Keratinocyte (primary cell): ENCODE measurements at regions not wholly inside any gene's neighbourhood (a gene's known extent, or its start where the extent isn't known, plus 50 kb on each side); places are given as distances from the start of the nearest gene placed in this dataset.

Experiments used
- EZH2 ChIP-seq: IDR thresholded peaks from one replicate; pipeline ENCODE4 v1.6.1; 2012; ENCODE audit warnings: inconsistent platforms, mild to moderate bottlenecking, low read length, moderate library complexity
- TF ChIP-seq, protein P1 (sequence below), 3 experiments: IDR thresholded peaks in 1 of 3; conservative IDR thresholded peaks in 1 of 3; optimal IDR thresholded peaks in 1 of 3; 2 replicates in 2 of 3; 3 replicates in 1 of 3; pipeline versions ENCODE3 to v1.5.1; 2011; ENCODE audit warnings: low read length in 3 of 3, mild to moderate bottlenecking in 3 of 3, moderate library complexity in 2 of 3, control low read depth in 1 of 3, inconsistent platforms in 1 of 3; ENCODE audit not compliant: insufficient read depth in 2 of 3; ENCODE audit errors: extremely low read depth in 1 of 3

DNA sequence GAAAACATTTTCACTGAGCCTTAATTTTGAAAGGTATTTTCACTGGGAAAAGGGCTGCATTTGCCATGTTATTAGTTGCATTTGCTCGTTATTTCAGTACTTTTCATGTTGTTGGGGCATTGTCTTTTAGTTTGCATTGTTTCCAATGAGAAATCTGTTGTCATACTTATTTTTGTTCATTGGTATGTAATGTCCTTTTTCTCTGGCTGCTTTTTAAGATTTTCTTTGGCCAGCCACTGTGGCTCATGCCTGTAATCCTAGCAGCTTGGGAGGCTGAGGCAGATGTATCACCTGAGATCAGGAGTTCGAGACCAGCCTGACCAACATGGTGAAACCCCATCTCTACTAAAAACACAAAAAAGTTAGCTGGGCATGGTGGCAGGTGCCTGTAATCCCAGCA, 379.9 kb downstream of the SAMD5 start:
- TF ChIP-seq, protein P1, sequence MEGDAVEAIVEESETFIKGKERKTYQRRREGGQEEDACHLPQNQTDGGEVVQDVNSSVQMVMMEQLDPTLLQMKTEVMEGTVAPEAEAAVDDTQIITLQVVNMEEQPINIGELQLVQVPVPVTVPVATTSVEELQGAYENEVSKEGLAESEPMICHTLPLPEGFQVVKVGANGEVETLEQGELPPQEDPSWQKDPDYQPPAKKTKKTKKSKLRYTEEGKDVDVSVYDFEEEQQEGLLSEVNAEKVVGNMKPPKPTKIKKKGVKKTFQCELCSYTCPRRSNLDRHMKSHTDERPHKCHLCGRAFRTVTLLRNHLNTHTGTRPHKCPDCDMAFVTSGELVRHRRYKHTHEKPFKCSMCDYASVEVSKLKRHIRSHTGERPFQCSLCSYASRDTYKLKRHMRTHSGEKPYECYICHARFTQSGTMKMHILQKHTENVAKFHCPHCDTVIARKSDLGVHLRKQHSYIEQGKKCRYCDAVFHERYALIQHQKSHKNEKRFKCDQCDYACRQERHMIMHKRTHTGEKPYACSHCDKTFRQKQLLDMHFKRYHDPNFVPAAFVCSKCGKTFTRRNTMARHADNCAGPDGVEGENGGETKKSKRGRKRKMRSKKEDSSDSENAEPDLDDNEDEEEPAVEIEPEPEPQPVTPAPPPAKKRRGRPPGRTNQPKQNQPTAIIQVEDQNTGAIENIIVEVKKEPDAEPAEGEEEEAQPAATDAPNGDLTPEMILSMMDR (optimal IDR thresholded peaks at IDR 0.05 in 1 of 3, IDR thresholded peaks at IDR 0.05 in 1 of 3, conservative IDR thresholded peaks at IDR 0.05 in 1 of 3; ENCODE audit: extremely low read depth in 1 of 3, insufficient read depth in 2 of 3, low read length in 3 of 3): no peak
- TF ChIP-seq EZH2: no peak
